ENCODE measurements at regions not wholly inside any gene's neighbourhood (a gene's known extent, or its start where the extent isn't known, plus 50 kb on each side); places are given as distances from the start of the nearest gene placed in this dataset.

GRCh38 chrX:134181275-134181660 is 55.7 kb upstream of the CCDC160 start:
- TF ChIP-seq, protein P1, sequence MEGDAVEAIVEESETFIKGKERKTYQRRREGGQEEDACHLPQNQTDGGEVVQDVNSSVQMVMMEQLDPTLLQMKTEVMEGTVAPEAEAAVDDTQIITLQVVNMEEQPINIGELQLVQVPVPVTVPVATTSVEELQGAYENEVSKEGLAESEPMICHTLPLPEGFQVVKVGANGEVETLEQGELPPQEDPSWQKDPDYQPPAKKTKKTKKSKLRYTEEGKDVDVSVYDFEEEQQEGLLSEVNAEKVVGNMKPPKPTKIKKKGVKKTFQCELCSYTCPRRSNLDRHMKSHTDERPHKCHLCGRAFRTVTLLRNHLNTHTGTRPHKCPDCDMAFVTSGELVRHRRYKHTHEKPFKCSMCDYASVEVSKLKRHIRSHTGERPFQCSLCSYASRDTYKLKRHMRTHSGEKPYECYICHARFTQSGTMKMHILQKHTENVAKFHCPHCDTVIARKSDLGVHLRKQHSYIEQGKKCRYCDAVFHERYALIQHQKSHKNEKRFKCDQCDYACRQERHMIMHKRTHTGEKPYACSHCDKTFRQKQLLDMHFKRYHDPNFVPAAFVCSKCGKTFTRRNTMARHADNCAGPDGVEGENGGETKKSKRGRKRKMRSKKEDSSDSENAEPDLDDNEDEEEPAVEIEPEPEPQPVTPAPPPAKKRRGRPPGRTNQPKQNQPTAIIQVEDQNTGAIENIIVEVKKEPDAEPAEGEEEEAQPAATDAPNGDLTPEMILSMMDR (conservative IDR thresholded peaks at IDR 0.05; ENCODE audit: low read depth, low read length) = no peak
- TF ChIP-seq EZH2phosphoT487 (IDR thresholded peaks at IDR 0.05; ENCODE audit: borderline replicate concordance, low read length) (no peak), EZH2 (IDR thresholded peaks at IDR 0.05; ENCODE audit: low read length, unreplicated experiment) (no peak)
